SK-N-MC (cell line): ENCODE measurements at regions not wholly inside any gene's neighbourhood (a gene's known extent, or its start where the extent isn't known, plus 50 kb on each side); places are given as distances from the start of the nearest gene placed in this dataset.

Experiments used
- EZH2 ChIP-seq: fragments of 200-600 bp; sonication (generic); IDR thresholded peaks from one replicate; pipeline ENCODE4 v1.6.1; 2017; ENCODE audit warnings: antibody characterized with exemption
- FOXP2 ChIP-seq: optimal IDR thresholded peaks from 2 replicates; pipeline ENCODE3; 2011; ENCODE audit warnings: mild to moderate bottlenecking, moderate library complexity; ENCODE audit not compliant: insufficient read depth; ENCODE audit errors: extremely low read length, control extremely low read depth
- POLR2AphosphoS5 ChIP-seq: IDR thresholded peaks from 2 replicates; pipeline ENCODE4 v1.6.1; 2012; ENCODE audit warnings: mild to moderate bottlenecking, low read depth, low read length, borderline replicate concordance

DNA sequence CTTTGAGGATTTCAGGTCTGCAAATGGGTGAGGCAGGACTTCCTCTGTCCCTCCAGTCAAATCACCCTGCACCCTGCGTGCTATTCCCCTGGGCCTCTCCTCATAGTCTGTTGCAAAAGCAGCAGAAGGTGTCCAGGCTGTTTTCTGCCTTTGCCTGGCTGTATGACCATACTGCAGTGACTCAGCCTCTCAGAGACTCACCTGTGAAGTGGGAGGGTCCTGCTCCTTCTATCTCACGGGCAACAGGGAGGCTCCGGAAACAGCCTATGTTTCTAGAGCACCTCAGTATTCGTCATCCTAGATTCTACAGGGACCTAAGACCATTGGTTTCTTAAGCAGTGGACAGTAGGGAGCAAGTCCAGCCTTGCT, 216.4 kb downstream of the TLE3 start:
- no peak for TF ChIP-seq POLR2AphosphoS5
- no peak for TF ChIP-seq EZH2
- no peak for TF ChIP-seq FOXP2
